HepG2 (cell line): ENCODE measurements at regions not wholly inside any gene's neighbourhood (a gene's known extent, or its start where the extent isn't known, plus 50 kb on each side); places are given as distances from the start of the nearest gene placed in this dataset.

Source experiments
- TRIM24 ChIP-seq: sonication (generic); formaldehyde crosslinking; IDR thresholded peaks from 2 replicates; pipeline ENCODE4 v1.8.0; 2022; ENCODE audit warnings: mild to moderate bottlenecking, missing genetic modification reagents
- TF ChIP-seq, protein P1 (sequence below): sonication (generic); formaldehyde crosslinking; IDR thresholded peaks from 2 replicates; pipeline ENCODE4 v1.8.0; 2022; ENCODE audit warnings: low read depth, missing genetic modification reagents
- TF ChIP-seq, protein P2 (sequence below): sonication (generic); formaldehyde crosslinking; IDR thresholded peaks from 2 replicates; pipeline ENCODE4 v1.4.0; 2020; ENCODE audit warnings: missing genetic modification reagents

DNA sequence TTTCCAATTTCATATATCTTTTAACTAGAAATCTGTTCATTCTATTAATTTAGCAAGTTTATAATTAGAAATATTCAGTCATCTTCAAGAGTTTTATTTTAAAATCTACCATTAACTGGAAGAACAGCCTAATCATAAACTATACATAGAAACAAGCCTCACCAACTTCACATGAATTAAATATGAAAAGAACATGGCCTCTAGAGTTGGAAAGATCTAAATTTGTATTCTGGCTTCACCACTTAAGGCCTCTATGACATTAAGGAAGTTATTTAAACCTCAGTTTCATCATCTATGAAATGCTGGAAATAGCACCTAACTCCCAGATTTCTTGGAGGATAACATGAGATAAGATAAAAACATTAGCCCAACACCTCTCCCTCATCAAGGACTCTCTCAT is 51.4 kb upstream of the SCN7A start (continued):
- TF ChIP-seq, protein P1, sequence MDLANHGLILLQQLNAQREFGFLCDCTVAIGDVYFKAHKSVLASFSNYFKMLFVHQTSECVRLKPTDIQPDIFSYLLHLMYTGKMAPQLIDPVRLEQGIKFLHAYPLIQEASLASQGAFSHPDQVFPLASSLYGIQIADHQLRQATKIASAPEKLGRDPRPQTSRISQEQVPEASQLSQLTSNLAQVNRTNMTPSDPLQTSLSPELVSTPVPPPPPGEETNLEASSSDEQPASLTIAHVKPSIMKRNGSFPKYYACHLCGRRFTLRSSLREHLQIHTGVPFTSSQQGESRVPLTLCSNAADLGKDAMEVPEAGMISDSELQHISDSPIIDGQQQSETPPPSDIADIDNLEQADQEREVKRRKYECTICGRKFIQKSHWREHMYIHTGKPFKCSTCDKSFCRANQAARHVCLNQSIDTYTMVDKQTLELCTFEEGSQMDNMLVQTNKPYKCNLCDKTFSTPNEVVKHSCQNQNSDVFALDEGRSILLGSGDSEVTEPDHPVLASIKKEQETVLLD: no peak
- TF ChIP-seq, protein P2, sequence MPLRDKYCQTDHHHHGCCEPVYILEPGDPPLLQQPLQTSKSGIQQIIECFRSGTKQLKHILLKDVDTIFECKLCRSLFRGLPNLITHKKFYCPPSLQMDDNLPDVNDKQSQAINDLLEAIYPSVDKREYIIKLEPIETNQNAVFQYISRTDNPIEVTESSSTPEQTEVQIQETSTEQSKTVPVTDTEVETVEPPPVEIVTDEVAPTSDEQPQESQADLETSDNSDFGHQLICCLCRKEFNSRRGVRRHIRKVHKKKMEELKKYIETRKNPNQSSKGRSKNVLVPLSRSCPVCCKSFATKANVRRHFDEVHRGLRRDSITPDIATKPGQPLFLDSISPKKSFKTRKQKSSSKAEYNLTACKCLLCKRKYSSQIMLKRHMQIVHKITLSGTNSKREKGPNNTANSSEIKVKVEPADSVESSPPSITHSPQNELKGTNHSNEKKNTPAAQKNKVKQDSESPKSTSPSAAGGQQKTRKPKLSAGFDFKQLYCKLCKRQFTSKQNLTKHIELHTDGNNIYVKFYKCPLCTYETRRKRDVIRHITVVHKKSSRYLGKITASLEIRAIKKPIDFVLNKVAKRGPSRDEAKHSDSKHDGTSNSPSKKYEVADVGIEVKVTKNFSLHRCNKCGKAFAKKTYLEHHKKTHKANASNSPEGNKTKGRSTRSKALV (CRISPR knock-in tag): no peak
- TF ChIP-seq TRIM24 (CRISPR knock-in tag): no peak
